Ovary (tissue), 7 donors: ENCODE measurements at regions not wholly inside any gene's neighbourhood (a gene's known extent, or its start where the extent isn't known, plus 50 kb on each side); places are given as distances from the start of the nearest gene placed in this dataset.

Source experiments
- DNase-seq, 5 donors: peaks; one replicate each; pipeline ENCODE4 v3.0.0-alpha.2; 2019 to 2020
- H3K27ac ChIP-seq, 2 donors: fragments of 200-600 bp; one replicate each; pipeline versions ENCODE4 v1.5.1 to v1.8.0; 2019 to 2022
- H3K27me3 ChIP-seq: fragments of 200-600 bp; one replicate; pipeline ENCODE4 v1.8.0; 2022
- H3K36me3 ChIP-seq: fragments of 200-600 bp; sonication (generic); one replicate; pipeline ENCODE4 v1.5.1; 2019
- H3K4me1 ChIP-seq: one replicate; pipeline ENCODE4 v1.8.1; 2013; ENCODE audit warnings: mild to moderate bottlenecking, moderate library complexity; ENCODE audit not compliant: insufficient read depth
- H3K4me3 ChIP-seq: fragments of 200-600 bp; sonication (generic); one replicate; pipeline ENCODE4 v1.5.1; 2017
- H3K9me3 ChIP-seq, 2 donors: fragments of 200-600 bp in 1 of 2; sonication (generic) in 1 of 2; one replicate each; pipeline versions ENCODE4 v1.5.1 to v1.8.1; 2013 to 2019; ENCODE audit warnings: mild to moderate bottlenecking in 1 of 2, moderate library complexity in 1 of 2
- EP300 ChIP-seq: sonication (generic); formaldehyde crosslinking; IDR thresholded peaks from one replicate; pipeline ENCODE4 v1.6.1; 2017; ENCODE audit warnings: antibody characterized with exemption
- POLR2A ChIP-seq: fragments of 450-650 bp; IDR thresholded peaks from one replicate; pipeline ENCODE4 v1.6.1; 2017; ENCODE audit warnings: antibody characterized with exemption, mild to moderate bottlenecking, moderate library complexity
- WGBS, 3 donors: extraction: QIAGEN DNeasy Blood & Tissue Kit in 1 of 3; methylation state at CpG; one replicate each; pipeline versions ENCODE4 v1.1.5 to v1.1.7; 2013 to 2017; 5-methylcytosine and 5-hydroxymethylcytosine counted together
- intact Hi-C, 4 donors: fragments of 100-400 bp; cut with DNase I; formaldehyde crosslinking; loops; one replicate each; pipeline versions ENCODE4 v1.11.0 to v1.15.1; 2022 to 2023
- TF ChIP-seq, protein P1 (sequence below), 3 donors: fragments of 450-650 bp in 2 of 3; fragments of 200-600 bp in 1 of 3; IDR thresholded peaks; one replicate each; pipeline versions ENCODE4 v1.5.1 to v1.8.0; 2016 to 2022; ENCODE audit warnings: antibody characterized with exemption in 3 of 3, mild to moderate bottlenecking in 1 of 3
- donor health status: DM: no; HTN: no; CAD: no; lungs with moderate emphysema.
- donor health status: DM: no; HTN: no; CAD: no.
- donor health status: Bipolar disorder and iron deficiency.
- donor health status: DM: no; HTN: no; CAD: no.
- donor health status: DM: yes; HTN: yes; CAD: no.

DNA sequence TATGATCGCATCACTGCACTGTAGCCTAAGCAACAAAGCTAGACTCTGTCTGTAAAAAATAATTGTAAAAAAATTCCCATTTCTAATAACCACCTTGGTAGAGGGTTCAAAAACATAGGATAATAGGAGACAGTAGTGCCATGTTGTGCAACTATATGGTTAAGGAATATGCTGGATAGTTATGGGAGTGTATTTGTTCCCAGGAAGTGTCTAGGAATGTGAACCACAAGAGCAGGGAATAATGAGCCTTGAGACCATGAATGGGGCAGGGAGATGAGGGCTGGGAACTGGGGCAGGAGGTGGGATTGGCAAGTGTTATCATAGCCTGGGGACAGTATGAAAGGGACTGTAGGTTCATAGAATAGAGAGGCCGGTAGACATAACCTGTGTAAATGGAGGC lies 50.4 kb downstream of the RUSC2 start:
- TF ChIP-seq, protein P1, sequence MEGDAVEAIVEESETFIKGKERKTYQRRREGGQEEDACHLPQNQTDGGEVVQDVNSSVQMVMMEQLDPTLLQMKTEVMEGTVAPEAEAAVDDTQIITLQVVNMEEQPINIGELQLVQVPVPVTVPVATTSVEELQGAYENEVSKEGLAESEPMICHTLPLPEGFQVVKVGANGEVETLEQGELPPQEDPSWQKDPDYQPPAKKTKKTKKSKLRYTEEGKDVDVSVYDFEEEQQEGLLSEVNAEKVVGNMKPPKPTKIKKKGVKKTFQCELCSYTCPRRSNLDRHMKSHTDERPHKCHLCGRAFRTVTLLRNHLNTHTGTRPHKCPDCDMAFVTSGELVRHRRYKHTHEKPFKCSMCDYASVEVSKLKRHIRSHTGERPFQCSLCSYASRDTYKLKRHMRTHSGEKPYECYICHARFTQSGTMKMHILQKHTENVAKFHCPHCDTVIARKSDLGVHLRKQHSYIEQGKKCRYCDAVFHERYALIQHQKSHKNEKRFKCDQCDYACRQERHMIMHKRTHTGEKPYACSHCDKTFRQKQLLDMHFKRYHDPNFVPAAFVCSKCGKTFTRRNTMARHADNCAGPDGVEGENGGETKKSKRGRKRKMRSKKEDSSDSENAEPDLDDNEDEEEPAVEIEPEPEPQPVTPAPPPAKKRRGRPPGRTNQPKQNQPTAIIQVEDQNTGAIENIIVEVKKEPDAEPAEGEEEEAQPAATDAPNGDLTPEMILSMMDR (IDR thresholded peaks at IDR 0.05), result no peak
- TF ChIP-seq POLR2A, result no peak
- WGBS, 3 donors, result 85 to 87% (median 86%) methylated on average over 2 of the region's 2 CpGs
- Histone ChIP-seq H3K27me3 (no peaks in the 10 kb centered on the region), H3K4me3 (no peak overlapping the region), H3K36me3 (no peaks in the 10 kb centered on the region), H3K9me3 (no peaks in the 10 kb centered on the region), H3K4me1 (peaks cover 19% of the 10 kb centered on the region), H3K27ac (no peak overlapping the region)
- no peak for DNase-seq
- intact Hi-C loops, result loop anchor here in 1 of 4 donors (5.0 kb wide), 1 partner anchor 423 kb away; the partner anchor contains the start of gene ATOSB

DNA sequence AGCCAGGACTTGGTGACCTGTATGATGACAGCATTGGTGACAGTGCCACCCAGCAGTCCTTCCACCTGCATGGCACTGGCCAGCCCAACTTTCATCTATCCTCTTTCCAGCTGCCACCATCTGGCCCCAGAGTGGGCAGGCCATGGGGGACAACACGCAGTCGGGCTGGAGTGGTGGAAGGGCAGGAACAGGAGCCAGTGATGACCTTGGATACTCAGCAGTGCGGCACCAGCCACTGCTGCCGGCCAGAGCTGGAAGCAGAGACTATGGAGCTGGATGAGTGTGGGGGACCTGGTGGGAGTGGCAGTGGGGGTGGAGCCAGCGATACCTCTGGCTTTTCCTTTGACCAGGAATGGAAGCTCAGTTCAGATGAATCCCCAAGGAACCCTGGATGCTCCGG lies 56.9 kb downstream of the RUSC2 start:
- H3K27me3 ChIP-seq, result no peaks in the 10 kb centered on the region
- no peaks in the 10 kb centered on the region for H3K36me3 ChIP-seq
- H3K27ac ChIP-seq, result no peak overlapping the region
- intact Hi-C loops, result no loop called here
- H3K4me1 ChIP-seq, result no peaks in the 10 kb centered on the region
- H3K4me3 ChIP-seq, result no peak overlapping the region
- H3K9me3 ChIP-seq, result no peaks in the 10 kb centered on the region
- no peak for DNase-seq
- TF ChIP-seq, protein P1 (IDR thresholded peaks at IDR 0.05), result no peak
- TF ChIP-seq EP300 (no peak), POLR2A (no peak)
- WGBS, 3 donors, result 60 to 74% (median 64%) methylated on average over 6 of the region's 6 CpGs

DNA sequence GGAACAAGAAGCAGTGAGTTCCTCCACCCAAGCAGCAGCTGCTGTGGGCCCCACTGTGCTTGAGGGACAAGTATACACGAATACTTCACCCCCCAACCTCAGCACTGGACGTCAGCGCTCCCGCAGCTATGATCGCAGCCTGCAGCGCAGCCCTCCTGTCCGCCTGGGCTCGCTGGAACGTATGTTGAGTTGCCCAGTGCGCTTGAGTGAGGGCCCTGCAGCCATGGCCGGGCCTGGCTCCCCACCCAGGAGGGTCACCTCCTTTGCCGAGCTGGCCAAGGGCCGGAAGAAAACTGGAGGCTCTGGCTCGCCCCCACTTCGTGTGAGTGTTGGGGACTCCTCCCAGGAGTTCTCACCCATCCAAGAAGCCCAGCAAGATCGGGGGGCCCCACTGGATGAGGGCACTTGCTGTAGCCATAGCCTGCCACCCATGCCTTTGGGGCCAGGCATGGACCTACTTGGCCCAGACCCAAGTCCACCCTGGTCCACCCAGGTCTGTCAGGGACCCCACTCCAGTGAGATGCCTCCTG lies 57.1 kb upstream of the TESK1 start:
- Histone ChIP-seq H3K4me3 (no peak overlapping the region), H3K27me3 (no peaks in the 10 kb centered on the region), H3K9me3 (no peaks in the 10 kb centered on the region), H3K4me1 (no peaks in the 10 kb centered on the region), H3K36me3 (no peaks in the 10 kb centered on the region), H3K27ac (no peak overlapping the region)
- TF ChIP-seq, protein P1 (IDR thresholded peaks at IDR 0.05), result no peak
- no peak for TF ChIP-seq POLR2A
- no peak for TF ChIP-seq EP300
- 92 to 96% (median 94%) methylated on average over 16 of the region's 16 CpGs for WGBS, 3 donors
- no peak for DNase-seq
- intact Hi-C loops, result loop anchor here in 1 of 4 donors (2.0 kb wide), 1 partner anchor 19 kb away; no protein-coding TSS in a partner anchor

DNA sequence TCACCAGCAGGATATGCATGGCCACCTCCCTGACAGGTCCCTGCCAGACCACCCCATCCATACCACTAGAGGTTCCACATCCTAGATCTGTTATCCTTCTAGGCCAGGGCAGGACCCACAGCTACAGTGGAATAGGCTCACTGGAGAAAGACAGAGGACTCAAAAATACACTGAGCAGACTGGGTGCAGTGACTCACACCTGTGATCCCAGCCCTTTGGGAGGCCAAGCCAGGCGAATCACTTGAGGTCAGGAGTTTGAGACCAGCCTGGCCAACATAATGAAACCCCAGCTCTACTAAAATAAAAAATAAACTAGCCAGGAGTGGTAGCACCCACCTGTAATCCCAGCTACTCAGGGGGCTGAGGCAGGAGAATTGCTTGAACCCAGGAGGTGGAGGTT lies 56.5 kb upstream of the TESK1 start:
- TF ChIP-seq EP300, result no peak
- TF ChIP-seq, protein P1 (IDR thresholded peaks at IDR 0.05), result no peak
- no peak for TF ChIP-seq POLR2A
- Histone ChIP-seq H3K27ac (no peak overlapping the region), H3K9me3 (no peaks in the 10 kb centered on the region), H3K27me3 (no peaks in the 10 kb centered on the region), H3K4me3 (no peak overlapping the region), H3K36me3 (no peaks in the 10 kb centered on the region), H3K4me1 (peaks cover 2% of the 10 kb centered on the region)
- 79 to 92% (median 91%) methylated on average over 1 of the region's 1 CpG for WGBS, 3 donors
- no peak for DNase-seq
- intact Hi-C loops, result loop anchor here in 1 of 4 donors (2.0 kb wide), 1 partner anchor 20 kb away; no protein-coding TSS in a partner anchor
